Stomach smooth muscle (tissue), 2 donors: ENCODE measurements at regions not wholly inside any gene's neighbourhood (a gene's known extent, or its start where the extent isn't known, plus 50 kb on each side); places are given as distances from the start of the nearest gene placed in this dataset.

Experiments used
- H3K27ac ChIP-seq: one replicate; pipeline ENCODE4 v1.7.0; 2013; ENCODE audit warnings: mild to moderate bottlenecking, low read length, inconsistent platforms
- H3K27me3 ChIP-seq, 2 donors: one replicate each; pipeline ENCODE4 v1.7.0; 2013; ENCODE audit warnings: low read length in 2 of 2; ENCODE audit not compliant: insufficient read depth in 2 of 2, control insufficient read depth in 1 of 2
- H3K36me3 ChIP-seq, 2 donors: one replicate each; pipeline ENCODE4 v1.7.0; 2013; ENCODE audit warnings: low read length in 2 of 2; ENCODE audit not compliant: control insufficient read depth in 2 of 2, insufficient read depth in 2 of 2
- H3K4me1 ChIP-seq: one replicate; pipeline ENCODE4 v1.7.0; 2013; ENCODE audit warnings: low read length; ENCODE audit not compliant: control insufficient read depth, insufficient read depth
- H3K4me3 ChIP-seq, 2 donors: one replicate each; pipeline ENCODE4 v1.7.0; 2013; ENCODE audit warnings: low read length in 2 of 2
- H3K9ac ChIP-seq, 2 donors: one replicate each; pipeline ENCODE4 v1.7.0; 2013; ENCODE audit warnings: low read length in 2 of 2, mild to moderate bottlenecking in 1 of 2
- H3K9me3 ChIP-seq, 2 donors: one replicate each; pipeline ENCODE4 v1.7.0; 2013; ENCODE audit warnings: low read length in 2 of 2; ENCODE audit not compliant: control insufficient read depth in 2 of 2
- donor health status: healthy.
- donor health status: Pancreatic carcinoma.

GRCh38 chr15:26109203-26109602 is 246.1 kb upstream of the ATP10A start:
- Histone ChIP-seq H3K9me3 (peaks cover 0 to 5% of the 10 kb centered on the region in 2 donors), H3K4me1 (no peaks in the 10 kb centered on the region), H3K36me3 (no peaks in the 10 kb centered on the region), H3K4me3 (no peak overlapping the region), H3K9ac (no peak overlapping the region), H3K27me3 (no peaks in the 10 kb centered on the region), H3K27ac (no peak overlapping the region)

GRCh38 chr15:26106556-26106955 is 243.4 kb upstream of the ATP10A start:
- Histone ChIP-seq H3K27ac (no peak overlapping the region), H3K4me3 (no peak overlapping the region), H3K9me3 (peaks cover 0 to 5% of the 10 kb centered on the region in 2 donors), H3K27me3 (no peaks in the 10 kb centered on the region), H3K36me3 (no peaks in the 10 kb centered on the region), H3K9ac (no peak overlapping the region), H3K4me1 (no peaks in the 10 kb centered on the region)

GRCh38 chr15:26103002-26103404 is 239.9 kb upstream of the ATP10A start:
- Histone ChIP-seq H3K4me3 (no peak overlapping the region), H3K27me3 (no peaks in the 10 kb centered on the region), H3K9ac (no peak overlapping the region), H3K9me3 (peaks cover 0 to 5% of the 10 kb centered on the region in 2 donors), H3K36me3 (no peaks in the 10 kb centered on the region), H3K4me1 (no peaks in the 10 kb centered on the region), H3K27ac (no peak overlapping the region)

DNA sequence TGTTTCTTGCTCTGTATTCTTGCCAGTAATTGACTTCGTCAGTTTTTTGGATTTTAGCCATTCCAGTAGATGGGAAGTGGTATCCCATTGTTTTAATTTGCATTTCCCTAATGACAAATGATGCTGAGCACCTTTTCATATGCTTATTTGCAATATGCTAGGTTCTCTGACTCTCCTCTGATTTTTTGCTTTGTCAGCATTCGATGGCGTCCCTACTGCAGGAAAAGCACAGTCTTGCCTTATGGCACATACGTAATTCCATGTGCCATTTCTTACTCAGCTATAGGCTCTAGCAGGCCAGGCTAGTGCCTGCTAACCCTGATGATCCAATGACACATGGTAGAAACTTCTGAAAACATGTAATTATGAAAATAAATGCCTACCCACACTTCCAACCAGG is 239.2 kb upstream of the ATP10A start:
- H3K27ac ChIP-seq = no peak overlapping the region
- H3K9me3 ChIP-seq = peaks cover 0 to 5% of the 10 kb centered on the region in 2 donors
- H3K36me3 ChIP-seq = no peaks in the 10 kb centered on the region
- no peak overlapping the region for H3K4me3 ChIP-seq
- H3K4me1 ChIP-seq = no peaks in the 10 kb centered on the region
- H3K27me3 ChIP-seq = no peaks in the 10 kb centered on the region
- no peak overlapping the region for H3K9ac ChIP-seq

- no peaks in the 10 kb centered on the region for H3K27me3 ChIP-seq
- no peak overlapping the region for H3K27ac ChIP-seq
- no peak overlapping the region for H3K9ac ChIP-seq
- H3K4me1 ChIP-seq = no peaks in the 10 kb centered on the region
- peaks cover 0 to under 1% of the 10 kb centered on the region in 2 donors for H3K9me3 ChIP-seq
- no peak overlapping the region for H3K4me3 ChIP-seq
- H3K36me3 ChIP-seq = no peaks in the 10 kb centered on the region
Observed at GRCh38 chr15:26101443-26101842, 238.3 kb upstream of the ATP10A start.

DNA sequence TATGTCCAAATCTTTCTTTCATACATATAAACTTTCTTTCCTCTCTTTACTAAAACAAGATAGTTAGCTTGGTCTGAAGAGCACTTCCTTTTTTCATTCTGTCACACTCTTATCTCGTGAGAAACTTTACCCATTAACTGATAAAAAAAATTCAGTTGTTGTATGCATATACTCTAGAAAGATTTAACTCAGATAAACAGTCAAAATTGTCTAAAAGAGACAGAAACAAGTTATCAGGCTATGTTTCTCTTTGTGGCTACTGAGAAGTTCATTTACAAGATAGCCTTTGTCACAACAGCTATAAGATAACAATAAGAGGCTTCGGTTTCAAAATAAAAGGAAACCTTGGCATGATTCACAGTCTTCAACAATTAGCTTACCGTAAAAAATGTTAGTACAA is 235.7 kb upstream of the ATP10A start:
- H3K36me3 ChIP-seq = no peaks in the 10 kb centered on the region
- no peaks in the 10 kb centered on the region for H3K27me3 ChIP-seq
- no peak overlapping the region for H3K27ac ChIP-seq
- no peaks in the 10 kb centered on the region for H3K9me3 ChIP-seq
- H3K9ac ChIP-seq = no peak overlapping the region
- no peaks in the 10 kb centered on the region for H3K4me1 ChIP-seq
- H3K4me3 ChIP-seq = no peak overlapping the region

DNA sequence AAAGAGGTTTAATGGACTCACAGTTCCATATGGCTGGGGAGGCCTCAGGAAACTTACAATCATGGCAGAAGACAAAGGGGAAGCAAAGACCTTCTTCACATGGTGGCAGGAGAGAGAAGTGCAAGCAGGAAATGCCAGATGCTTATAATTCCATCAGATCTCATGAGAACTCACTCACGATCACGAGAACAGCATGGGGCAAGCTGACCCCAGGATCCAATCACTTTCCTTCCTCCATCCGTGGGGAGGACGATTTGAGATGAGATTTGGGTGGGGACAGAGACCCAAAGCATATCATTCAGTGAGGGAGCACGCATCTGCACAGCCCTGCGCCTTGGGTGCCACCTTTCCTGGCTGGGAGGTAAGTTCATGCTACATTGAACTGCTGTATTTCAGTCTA is 234.1 kb upstream of the ATP10A start:
- no peak overlapping the region for H3K4me3 ChIP-seq
- no peaks in the 10 kb centered on the region for H3K9me3 ChIP-seq
- no peaks in the 10 kb centered on the region for H3K36me3 ChIP-seq
- H3K27me3 ChIP-seq = no peaks in the 10 kb centered on the region
- H3K9ac ChIP-seq = no peak overlapping the region
- no peak overlapping the region for H3K27ac ChIP-seq
- no peaks in the 10 kb centered on the region for H3K4me1 ChIP-seq

DNA sequence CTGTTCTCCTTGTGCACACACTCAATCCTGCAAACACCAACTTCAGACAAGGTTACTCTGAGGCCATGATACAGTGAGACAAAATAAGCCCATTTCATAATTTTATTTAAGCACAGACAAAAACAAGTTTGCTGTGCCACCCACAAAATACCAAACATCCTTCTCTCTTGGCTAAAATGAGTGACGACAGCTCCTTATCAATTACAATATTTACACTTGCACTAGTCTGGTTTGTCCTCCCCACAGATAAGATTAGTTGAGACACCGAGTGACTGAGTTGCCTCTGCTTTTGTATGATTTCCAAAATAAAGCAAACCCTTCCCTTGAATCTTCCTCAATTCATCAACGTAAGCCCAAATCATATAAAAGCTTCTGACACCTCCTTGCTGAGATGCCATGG is 233.5 kb upstream of the ATP10A start:
- Histone ChIP-seq H3K36me3 (no peaks in the 10 kb centered on the region), H3K9ac (no peak overlapping the region), H3K9me3 (no peaks in the 10 kb centered on the region), H3K27me3 (no peaks in the 10 kb centered on the region), H3K4me3 (no peak overlapping the region), H3K27ac (no peak overlapping the region), H3K4me1 (no peaks in the 10 kb centered on the region)

DNA sequence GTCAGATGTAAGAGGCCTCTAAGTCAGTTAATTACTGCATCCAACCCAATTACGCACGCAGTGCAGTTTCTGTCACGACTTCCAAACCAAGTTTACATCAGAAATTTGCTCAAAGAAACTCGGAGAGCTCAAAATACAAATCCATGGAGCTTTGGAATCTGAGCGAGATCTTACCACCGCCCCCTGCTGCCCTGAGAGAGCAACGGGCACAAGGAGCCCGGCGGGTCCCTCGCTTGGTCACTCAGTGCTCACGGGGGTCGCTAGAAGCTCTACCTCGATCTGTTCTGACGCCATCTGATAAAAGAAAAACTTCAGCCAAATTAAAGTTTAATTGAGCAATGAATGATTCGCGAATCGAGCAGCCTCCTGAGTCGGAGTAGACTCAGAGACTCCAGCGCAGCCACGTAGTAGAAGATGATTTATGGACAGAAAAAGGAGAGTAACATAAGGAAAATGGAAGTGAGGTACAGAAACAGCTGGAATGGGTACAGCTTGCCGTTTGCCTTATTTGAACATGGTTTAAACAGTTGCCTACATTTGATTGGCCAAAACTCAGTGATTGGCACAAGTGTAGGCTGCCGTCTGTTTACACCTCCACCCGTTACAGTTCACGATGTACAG is 232.7 kb upstream of the ATP10A start:
- H3K9me3 ChIP-seq = no peaks in the 10 kb centered on the region
- peak overlapping the region in 1 of 2 donors; percentile 35 for H3K4me3 ChIP-seq
- H3K27ac ChIP-seq = no peak overlapping the region
- no peak overlapping the region for H3K9ac ChIP-seq
- H3K27me3 ChIP-seq = no peaks in the 10 kb centered on the region
- H3K36me3 ChIP-seq = no peaks in the 10 kb centered on the region
- H3K4me1 ChIP-seq = no peaks in the 10 kb centered on the region

DNA sequence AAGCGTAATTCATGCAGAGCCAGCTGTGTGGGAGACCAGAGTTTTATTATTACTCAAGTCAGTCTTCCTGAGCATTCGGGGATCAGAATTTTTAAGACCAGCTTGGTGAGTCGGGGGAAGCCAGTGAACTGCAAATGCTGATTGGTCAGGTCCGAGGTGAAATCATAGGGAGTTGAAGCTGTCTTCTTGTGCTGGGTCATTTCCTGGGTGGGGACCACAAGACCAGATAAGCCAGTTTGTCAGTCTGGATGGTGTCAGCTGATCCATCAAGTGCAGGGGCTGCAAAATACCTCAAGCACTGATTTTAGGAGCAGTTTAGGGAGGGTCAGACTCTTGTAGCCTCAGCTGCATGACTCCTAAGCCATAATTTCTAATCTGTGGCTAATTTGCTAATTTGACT is 228.1 kb upstream of the ATP10A start:
- H3K27ac ChIP-seq = no peak overlapping the region
- H3K4me3 ChIP-seq = no peak overlapping the region
- no peak overlapping the region for H3K9ac ChIP-seq
- H3K27me3 ChIP-seq = no peaks in the 10 kb centered on the region
- no peaks in the 10 kb centered on the region for H3K36me3 ChIP-seq
- H3K4me1 ChIP-seq = no peaks in the 10 kb centered on the region
- no peaks in the 10 kb centered on the region for H3K9me3 ChIP-seq

DNA sequence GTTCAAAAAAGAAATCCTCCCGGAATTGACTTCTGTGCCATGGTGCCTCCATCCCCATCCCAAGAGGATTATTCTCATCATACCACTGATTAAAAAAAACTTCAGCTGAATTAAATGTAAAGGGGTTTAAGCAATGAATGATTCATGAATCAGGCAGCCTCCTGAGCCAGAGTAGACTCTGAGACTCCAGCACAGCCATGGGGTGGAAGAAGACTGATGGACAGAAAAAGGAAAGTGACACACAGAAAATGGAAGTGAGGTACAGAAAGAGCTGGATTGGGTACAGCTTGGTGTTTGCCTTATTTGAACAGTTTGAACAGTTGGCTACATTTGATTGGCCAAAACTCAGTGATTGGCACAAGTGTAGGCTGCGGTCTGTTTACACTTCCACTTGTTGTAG is 224.8 kb upstream of the ATP10A start:
- H3K9ac ChIP-seq = no peak overlapping the region
- no peak overlapping the region for H3K27ac ChIP-seq
- no peaks in the 10 kb centered on the region for H3K9me3 ChIP-seq
- no peak overlapping the region for H3K4me3 ChIP-seq
- H3K4me1 ChIP-seq = peaks cover 6% of the 10 kb centered on the region
- H3K27me3 ChIP-seq = no peaks in the 10 kb centered on the region
- no peaks in the 10 kb centered on the region for H3K36me3 ChIP-seq
